Right lobe of liver (tissue), 4 donors: ENCODE measurements at regions not wholly inside any gene's neighbourhood (a gene's known extent, or its start where the extent isn't known, plus 50 kb on each side); places are given as distances from the start of the nearest gene placed in this dataset.

ENCODE experiments used
- POLR2A ChIP-seq: fragments of 450-650 bp; IDR thresholded peaks from one replicate; pipeline ENCODE4 v1.6.1; 2017; ENCODE audit warnings: antibody characterized with exemption, mild to moderate bottlenecking
- TF ChIP-seq, protein P1 (sequence below), 4 donors: fragments of 200-600 bp in 3 of 4; fragments of 450-650 bp in 1 of 4; IDR thresholded peaks; one replicate each; pipeline versions ENCODE4 v1.5.1 to v1.8.0; 2016 to 2022; ENCODE audit warnings: antibody characterized with exemption in 4 of 4, mild to moderate bottlenecking in 2 of 4
- donor health status: DM: no; HTN: no; CAD: no.
- donor health status: DM: no; HTN: no; CAD: no.
- donor health status: DM: no; HTN: yes; CAD: no.

DNA sequence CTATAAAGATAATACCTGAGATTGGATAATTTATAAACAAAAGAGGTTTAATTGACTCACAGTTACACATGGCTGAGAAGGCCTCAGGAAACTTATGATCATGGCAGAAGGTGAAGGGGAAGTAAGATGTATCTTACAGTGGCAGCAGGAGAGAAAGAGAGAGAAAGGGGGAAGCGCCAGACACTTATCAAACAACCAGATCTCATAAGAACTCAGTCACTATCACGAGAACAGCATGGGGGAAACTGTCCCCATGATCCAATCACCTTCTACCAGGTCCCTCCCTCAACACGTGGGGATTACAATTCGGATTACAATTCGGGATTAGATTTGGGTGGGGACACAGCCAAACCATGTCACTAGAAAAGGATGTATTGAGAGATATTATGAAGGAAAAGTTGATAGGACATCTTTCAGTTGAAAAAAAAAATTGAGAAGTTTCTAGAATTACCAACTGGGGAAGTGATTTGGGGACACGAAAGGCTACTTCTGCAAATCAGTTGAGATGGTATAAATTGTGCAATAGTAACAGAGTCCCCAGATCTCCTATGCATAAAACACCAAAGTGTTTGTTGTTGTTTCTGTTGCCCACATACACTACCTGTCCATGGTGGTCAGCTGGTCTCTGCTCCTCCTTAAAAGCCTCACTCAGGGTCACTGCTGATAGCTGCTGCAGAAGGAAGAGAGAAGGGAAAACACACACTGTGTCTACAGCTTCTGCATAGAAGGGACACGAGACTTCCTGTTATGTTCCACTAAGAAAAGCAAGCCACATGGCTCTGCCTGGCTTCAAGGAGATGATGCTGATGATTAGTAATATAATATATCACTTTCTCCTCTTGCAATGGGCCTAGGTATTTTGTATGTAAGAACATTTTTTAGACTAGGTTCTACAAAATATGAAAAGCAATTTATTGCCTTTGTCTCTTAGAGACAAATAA, 465.5 kb downstream of the PDZRN4 start:
- TF ChIP-seq POLR2A, result no peak
- TF ChIP-seq, protein P1, sequence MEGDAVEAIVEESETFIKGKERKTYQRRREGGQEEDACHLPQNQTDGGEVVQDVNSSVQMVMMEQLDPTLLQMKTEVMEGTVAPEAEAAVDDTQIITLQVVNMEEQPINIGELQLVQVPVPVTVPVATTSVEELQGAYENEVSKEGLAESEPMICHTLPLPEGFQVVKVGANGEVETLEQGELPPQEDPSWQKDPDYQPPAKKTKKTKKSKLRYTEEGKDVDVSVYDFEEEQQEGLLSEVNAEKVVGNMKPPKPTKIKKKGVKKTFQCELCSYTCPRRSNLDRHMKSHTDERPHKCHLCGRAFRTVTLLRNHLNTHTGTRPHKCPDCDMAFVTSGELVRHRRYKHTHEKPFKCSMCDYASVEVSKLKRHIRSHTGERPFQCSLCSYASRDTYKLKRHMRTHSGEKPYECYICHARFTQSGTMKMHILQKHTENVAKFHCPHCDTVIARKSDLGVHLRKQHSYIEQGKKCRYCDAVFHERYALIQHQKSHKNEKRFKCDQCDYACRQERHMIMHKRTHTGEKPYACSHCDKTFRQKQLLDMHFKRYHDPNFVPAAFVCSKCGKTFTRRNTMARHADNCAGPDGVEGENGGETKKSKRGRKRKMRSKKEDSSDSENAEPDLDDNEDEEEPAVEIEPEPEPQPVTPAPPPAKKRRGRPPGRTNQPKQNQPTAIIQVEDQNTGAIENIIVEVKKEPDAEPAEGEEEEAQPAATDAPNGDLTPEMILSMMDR (IDR thresholded peaks at IDR 0.05), result no peak
